GM12864 (cell line): ENCODE measurements at regions not wholly inside any gene's neighbourhood (a gene's known extent, or its start where the extent isn't known, plus 50 kb on each side); places are given as distances from the start of the nearest gene placed in this dataset.

Experiments
- DNase-seq: peaks from one replicate; pipeline ENCODE4 v3.0.0-alpha.2; 2011; ENCODE audit warnings: low read depth
- H3K4me3 ChIP-seq: 2 replicates; pipeline ENCODE4 v1.5.1; 2011; ENCODE audit warnings: mild to moderate bottlenecking, low read depth, low read length, control low read depth
- CTCF ChIP-seq: IDR thresholded peaks from 2 replicates; pipeline ENCODE4 v1.5.1; 2011; ENCODE audit warnings: low read depth, mild to moderate bottlenecking, moderate library complexity, low read length, control low read depth, inconsistent platforms; ENCODE audit errors: missing control alignments

- no peak for TF ChIP-seq CTCF
- DNase-seq, result no peak
- H3K4me3 ChIP-seq, result no peak overlapping the region
Measured at GRCh38 chr4:126599746-126600145, 1033.0 kb upstream of the INTU start.

DNA sequence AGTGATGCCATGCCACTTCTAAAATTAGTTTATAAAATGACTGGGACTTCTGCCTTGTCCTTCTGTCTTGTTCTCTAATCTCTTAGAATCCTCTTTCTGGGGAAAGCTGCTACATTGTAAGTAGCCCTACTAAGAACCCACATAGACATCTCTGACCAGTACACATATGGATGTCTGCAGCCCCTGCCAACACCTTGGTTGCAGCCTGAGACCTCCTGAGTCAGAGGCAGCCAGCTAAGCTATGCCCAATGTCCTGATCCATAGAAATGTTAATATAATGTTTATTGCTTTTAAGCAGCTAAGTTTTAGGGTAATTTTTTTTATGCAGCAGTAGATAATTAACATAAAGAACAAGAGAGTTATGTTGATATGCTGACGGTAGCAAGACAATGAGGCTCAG lies 1029.5 kb upstream of the INTU start:
- no peak overlapping the region for H3K4me3 ChIP-seq
- no peak for DNase-seq
- no peak for TF ChIP-seq CTCF

DNA sequence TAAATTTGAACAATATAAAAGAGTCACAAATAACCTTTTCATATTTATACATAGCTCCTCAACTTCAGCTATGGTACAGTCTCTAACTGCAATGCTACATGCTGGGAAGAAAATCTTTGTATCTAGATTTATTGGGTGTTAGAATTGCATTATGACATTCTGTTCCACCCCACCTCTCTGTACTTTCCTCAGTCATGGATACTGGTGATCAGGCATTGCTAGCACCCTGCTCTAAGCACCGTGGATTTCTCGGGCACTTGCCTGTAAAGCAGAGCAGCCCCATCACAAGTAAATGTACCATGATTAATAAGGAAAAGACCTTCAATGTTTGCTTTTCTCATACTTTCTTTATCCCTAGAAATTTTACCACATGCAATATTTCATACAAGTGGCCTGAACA lies 1028.9 kb upstream of the INTU start:
- no peak for TF ChIP-seq CTCF
- no peak overlapping the region for H3K4me3 ChIP-seq
- no peak for DNase-seq

DNA sequence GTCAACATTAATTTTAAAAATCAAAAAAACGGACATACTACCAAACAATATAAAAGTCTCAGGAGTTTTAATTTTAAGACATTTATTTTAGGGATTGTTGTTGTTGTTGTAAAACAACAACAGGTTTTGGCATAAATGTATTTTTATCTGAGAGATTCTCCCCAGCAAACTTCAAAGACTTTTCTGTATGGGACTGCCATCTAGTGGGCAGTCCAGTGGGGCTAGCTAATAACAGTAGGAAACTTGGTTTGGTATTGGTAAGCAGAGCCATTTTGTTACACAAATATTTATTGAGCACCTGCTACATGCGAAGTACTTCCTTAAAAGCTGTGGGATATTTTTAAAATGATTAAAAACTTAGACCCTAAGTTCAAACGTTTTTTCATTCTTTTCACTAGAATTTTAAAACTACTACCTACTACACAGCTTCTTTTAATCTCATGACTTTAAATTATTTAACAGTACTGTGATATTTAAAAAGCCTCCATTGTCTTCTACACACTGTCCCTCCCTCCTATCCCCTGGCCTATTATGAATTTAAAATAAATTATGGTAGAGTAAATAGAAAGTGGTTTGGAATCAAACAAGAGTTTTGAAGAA lies 1028.4 kb upstream of the INTU start:
- no peak overlapping the region for H3K4me3 ChIP-seq
- TF ChIP-seq CTCF, result peak; percentile 55
- no peak for DNase-seq

DNA sequence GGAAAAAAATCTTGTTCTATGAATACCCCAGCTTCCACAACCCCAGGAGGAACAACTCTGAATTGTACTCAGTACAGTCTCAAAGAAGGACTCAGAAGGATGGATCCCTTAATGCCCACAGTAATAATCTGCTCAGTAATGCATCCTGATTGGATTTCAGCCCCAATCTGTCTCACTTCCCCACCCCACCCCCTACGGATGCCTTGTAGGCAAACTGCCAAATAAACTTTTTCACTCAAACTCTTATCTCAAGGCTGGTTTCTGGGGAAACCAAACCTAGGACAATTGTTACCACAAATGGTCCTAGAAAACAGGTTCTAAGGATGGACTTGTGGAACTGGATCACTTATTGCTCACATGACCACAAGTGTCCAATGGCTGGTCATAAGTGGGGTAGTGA lies 1021.8 kb upstream of the INTU start:
- no peak overlapping the region for H3K4me3 ChIP-seq
- no peak for DNase-seq
- TF ChIP-seq CTCF, result no peak

DNA sequence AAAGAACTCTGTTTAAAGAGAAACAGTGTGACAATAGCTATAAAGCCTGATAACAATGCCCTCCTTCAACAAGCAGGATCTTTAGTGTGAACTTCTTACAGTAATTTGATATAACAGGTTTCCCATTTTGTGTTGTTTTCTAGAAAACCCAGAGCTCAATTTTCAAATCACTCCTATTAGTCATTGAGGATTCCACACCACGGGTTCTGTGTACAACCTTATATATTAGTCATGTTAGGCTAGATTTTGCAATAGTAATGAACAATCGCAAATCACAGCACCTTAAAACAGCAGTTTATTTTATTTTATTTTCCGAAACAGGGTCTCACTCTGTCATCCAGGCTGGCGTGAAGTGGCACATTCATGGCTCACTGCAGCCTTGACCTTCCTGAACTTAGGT lies 1020.9 kb upstream of the INTU start:
- DNase-seq, result no peak
- no peak for TF ChIP-seq CTCF
- no peak overlapping the region for H3K4me3 ChIP-seq

GRCh38 chr4:126614356-126614855 lies 1018.4 kb upstream of the INTU start:
- no peak for TF ChIP-seq CTCF
- no peak overlapping the region for H3K4me3 ChIP-seq
- no peak for DNase-seq
